Osteocyte (in vitro differentiated cells): ENCODE measurements at regions not wholly inside any gene's neighbourhood (a gene's known extent, or its start where the extent isn't known, plus 50 kb on each side); places are given as distances from the start of the nearest gene placed in this dataset.

Experiments used
- DNase-seq: peaks from one replicate; pipeline ENCODE4 v3.0.0; 2021; ENCODE audit warnings: mixed read lengths; ENCODE audit not compliant: unreplicated experiment; ENCODE audit errors: extremely low spot score
- H3K27ac Mint-ChIP-seq: one replicate; pipeline ENCODE4 v1.8.0; 2021; ENCODE audit warnings: mild to moderate bottlenecking, mixed read lengths; ENCODE audit not compliant: unreplicated experiment
- H3K27me3 Mint-ChIP-seq: one replicate; pipeline ENCODE4 v1.8.0; 2021; ENCODE audit warnings: mixed read lengths; ENCODE audit not compliant: unreplicated experiment
- H3K36me3 Mint-ChIP-seq: one replicate; pipeline ENCODE4 v1.8.0; 2021; ENCODE audit warnings: mixed read lengths; ENCODE audit not compliant: unreplicated experiment
- H3K4me1 Mint-ChIP-seq: one replicate; pipeline ENCODE4 v1.8.0; 2021; ENCODE audit warnings: mixed read lengths; ENCODE audit not compliant: unreplicated experiment
- H3K4me3 Mint-ChIP-seq: one replicate; pipeline ENCODE4 v1.8.0; 2021; ENCODE audit warnings: mild to moderate bottlenecking, moderate library complexity, mixed read lengths; ENCODE audit not compliant: unreplicated experiment
- H3K9me3 Mint-ChIP-seq: one replicate; pipeline ENCODE4 v1.8.0; 2021; ENCODE audit warnings: mixed read lengths; ENCODE audit not compliant: unreplicated experiment
- TF ChIP-seq, protein P1 (sequence below): fragments of 200-600 bp; sonication (generic); IDR thresholded peaks from 2 replicates; pipeline ENCODE4 v1.5.0; 2021; ENCODE audit warnings: antibody characterized with exemption, mild to moderate bottlenecking, moderate library complexity

- no peak for DNase-seq
- Mint-ChIP-seq H3K9me3 (no peaks in the 10 kb centered on the region), H3K4me3 (no peak overlapping the region), H3K27me3 (no peaks in the 10 kb centered on the region), H3K36me3 (no peaks in the 10 kb centered on the region), H3K27ac (no peak overlapping the region), H3K4me1 (peaks cover 17% of the 10 kb centered on the region)
- TF ChIP-seq, protein P1, sequence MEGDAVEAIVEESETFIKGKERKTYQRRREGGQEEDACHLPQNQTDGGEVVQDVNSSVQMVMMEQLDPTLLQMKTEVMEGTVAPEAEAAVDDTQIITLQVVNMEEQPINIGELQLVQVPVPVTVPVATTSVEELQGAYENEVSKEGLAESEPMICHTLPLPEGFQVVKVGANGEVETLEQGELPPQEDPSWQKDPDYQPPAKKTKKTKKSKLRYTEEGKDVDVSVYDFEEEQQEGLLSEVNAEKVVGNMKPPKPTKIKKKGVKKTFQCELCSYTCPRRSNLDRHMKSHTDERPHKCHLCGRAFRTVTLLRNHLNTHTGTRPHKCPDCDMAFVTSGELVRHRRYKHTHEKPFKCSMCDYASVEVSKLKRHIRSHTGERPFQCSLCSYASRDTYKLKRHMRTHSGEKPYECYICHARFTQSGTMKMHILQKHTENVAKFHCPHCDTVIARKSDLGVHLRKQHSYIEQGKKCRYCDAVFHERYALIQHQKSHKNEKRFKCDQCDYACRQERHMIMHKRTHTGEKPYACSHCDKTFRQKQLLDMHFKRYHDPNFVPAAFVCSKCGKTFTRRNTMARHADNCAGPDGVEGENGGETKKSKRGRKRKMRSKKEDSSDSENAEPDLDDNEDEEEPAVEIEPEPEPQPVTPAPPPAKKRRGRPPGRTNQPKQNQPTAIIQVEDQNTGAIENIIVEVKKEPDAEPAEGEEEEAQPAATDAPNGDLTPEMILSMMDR = no peak
Observed at GRCh38 chr6:134480593-134480992, 162.7 kb upstream of the SGK1 start.

DNA sequence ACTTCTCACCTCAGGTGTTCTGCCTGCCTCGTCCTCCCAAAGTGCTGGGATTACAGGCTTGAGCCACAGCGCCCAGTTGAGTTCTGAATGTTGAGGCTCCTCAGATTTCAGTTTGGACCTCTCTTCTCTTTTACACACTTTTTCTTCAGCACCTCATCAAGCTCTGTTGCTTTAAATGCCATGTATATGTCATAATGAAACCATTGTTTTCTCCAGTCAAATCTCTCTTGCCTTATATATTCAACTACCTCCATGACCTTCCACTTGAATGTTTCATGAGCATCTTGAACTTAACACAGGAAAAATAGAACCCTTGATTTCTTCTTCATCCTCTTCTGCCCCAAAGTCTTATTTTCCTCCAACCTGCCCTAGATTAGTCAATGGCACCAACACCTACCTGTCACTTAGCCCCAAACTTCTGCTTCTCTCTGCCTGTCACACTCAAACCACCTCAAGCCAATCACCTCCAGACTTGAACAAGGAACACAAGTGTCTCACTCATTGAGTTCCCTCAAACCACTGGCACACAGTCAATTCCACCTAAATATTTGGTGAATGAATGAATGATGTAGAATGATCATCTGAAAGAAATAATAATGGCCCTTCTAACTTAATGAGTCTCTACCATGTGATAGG lies 161.0 kb upstream of the SGK1 start:
- DNase-seq = no peak
- Mint-ChIP-seq H3K4me1 (peaks cover 17% of the 10 kb centered on the region), H3K27ac (peak overlapping the region; percentile 18), H3K36me3 (no peaks in the 10 kb centered on the region), H3K27me3 (no peaks in the 10 kb centered on the region), H3K9me3 (no peaks in the 10 kb centered on the region), H3K4me3 (no peak overlapping the region)
- TF ChIP-seq, protein P1 = no peak

DNA sequence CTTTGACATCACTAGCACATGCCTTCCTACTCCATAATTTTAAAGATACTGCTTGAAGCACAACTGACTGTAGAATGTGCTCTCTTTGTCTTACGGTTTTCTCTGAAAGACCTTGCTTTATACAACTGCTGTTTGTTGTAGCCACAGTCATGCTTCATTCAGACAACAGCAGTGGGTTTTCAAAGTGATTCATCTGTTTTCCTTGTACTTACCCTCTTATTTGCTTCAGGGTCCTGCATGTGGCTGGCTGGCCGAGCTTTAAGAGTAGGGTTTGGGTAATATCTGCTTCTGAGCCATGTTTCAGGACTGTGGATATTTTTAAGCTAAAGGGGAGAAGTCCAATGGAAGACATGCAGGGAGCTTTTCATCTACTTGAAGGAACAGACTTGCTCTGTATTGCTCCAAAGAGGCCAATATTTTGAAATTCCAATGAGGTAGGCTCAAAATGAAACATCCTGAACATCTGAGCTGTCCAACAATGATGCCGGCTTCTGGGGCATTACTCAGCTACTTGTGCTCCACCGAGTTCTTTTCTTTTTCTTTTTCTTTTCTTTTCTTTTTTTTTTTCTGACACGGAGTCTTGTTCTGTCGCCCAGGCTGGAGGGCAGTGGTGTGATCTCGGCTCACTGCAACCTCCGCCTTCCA lies 160.2 kb upstream of the SGK1 start:
- no peaks in the 10 kb centered on the region for H3K9me3 Mint-ChIP-seq
- H3K4me1 Mint-ChIP-seq = peaks cover 17% of the 10 kb centered on the region
- no peaks in the 10 kb centered on the region for H3K27me3 Mint-ChIP-seq
- no peak for DNase-seq
- TF ChIP-seq, protein P1 = no peak
- no peak overlapping the region for H3K4me3 Mint-ChIP-seq
- H3K27ac Mint-ChIP-seq = peak overlapping the region; percentile 18
- no peaks in the 10 kb centered on the region for H3K36me3 Mint-ChIP-seq

- Mint-ChIP-seq H3K9me3 (no peaks in the 10 kb centered on the region), H3K27ac (no peak overlapping the region), H3K27me3 (no peaks in the 10 kb centered on the region), H3K36me3 (no peaks in the 10 kb centered on the region), H3K4me1 (peaks cover 14% of the 10 kb centered on the region), H3K4me3 (no peak overlapping the region)
- DNase-seq = no peak
- TF ChIP-seq, protein P1 = no peak
Observed at GRCh38 chr6:134474955-134475354, 157.0 kb upstream of the SGK1 start.

DNA sequence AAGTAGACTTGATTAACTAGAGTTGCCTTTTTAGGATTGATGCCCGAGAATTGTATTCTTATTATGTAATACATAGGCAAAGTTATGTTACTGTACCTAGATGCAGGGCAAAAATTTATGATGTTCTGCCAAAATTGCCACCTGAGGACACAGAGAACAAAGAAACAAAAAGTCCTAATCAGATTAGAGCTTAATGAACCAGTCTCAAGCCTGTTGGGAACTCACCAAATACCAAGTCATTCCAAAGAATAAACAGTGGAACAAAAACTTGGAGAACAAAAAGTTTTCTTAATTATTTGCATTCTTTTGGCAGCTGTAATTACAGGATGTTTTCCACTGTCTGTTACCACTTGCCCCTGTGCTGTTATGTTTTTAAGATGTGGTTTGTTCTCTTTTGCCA lies 154.7 kb upstream of the SGK1 start:
- Mint-ChIP-seq H3K36me3 (no peaks in the 10 kb centered on the region), H3K4me3 (no peak overlapping the region), H3K27ac (no peak overlapping the region), H3K27me3 (no peaks in the 10 kb centered on the region), H3K4me1 (peaks cover 27% of the 10 kb centered on the region), H3K9me3 (no peaks in the 10 kb centered on the region)
- no peak for DNase-seq
- TF ChIP-seq, protein P1 = no peak
